ENCODE measurements at regions not wholly inside any gene's neighbourhood (a gene's known extent, or its start where the extent isn't known, plus 50 kb on each side); places are given as distances from the start of the nearest gene placed in this dataset.

DNA sequence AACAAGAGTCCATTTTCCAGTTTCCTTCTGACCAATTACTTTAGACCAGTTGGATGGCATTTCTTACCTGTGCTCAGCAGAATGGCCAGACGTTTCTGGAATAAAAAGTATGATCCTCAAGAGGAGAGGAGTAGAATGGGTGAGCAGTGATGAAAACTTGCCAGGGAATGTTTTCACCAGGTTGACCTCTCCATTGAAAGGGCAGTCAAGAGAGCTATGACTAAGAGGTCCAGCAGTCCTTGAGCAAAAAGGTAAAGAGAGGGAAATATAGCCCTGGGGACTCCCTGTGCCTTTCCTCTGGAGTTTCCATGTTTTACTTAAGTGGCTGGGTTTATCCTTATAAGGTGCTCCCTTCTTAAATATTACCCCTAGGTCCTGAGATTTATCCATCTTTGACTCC lies 210.9 kb downstream of the TBX18 start:
- WGBS (ENCODE audit: insufficient coverage): 57% methylated on average over 1 of the region's 1 CpG
- H3K27me3 Mint-ChIP-seq (ENCODE audit: low read depth in 3 of 3): peaks cover 0 to 1% (median 0%) of the 10 kb centered on the region in 3 donors
- peaks cover 0 to 16% (median 10%) of the 10 kb centered on the region in 7 donors for H3K9me3 Mint-ChIP-seq

GRCh38 chr6:84551797-84552196 lies 212.6 kb downstream of the TBX18 start:
- no peaks in the 10 kb centered on the region for H3K79me2 ChIP-seq (ENCODE audit: insufficient read depth, low read length)
- H3K27me3 Mint-ChIP-seq (ENCODE audit: low read depth in 3 of 3): peaks cover 0 to 3% (median 0%) of the 10 kb centered on the region in 3 donors
- no peaks in the 10 kb centered on the region for H3K4me1 ChIP-seq (ENCODE audit: control insufficient read depth in 1 of 2, insufficient read depth in 2 of 2, low read length in 2 of 2)
- H3K9me3 Mint-ChIP-seq: peaks cover 0 to 16% (median 10%) of the 10 kb centered on the region in 7 donors
- H2AFZ ChIP-seq (ENCODE audit: insufficient read depth, low read depth, low read length, poor library complexity, severe bottlenecking): no peak overlapping the region
- WGBS (ENCODE audit: insufficient coverage): no CpG with 5 or more reads among the region's 6 CpGs
- no peaks in the 10 kb centered on the region for H4K20me1 ChIP-seq (ENCODE audit: insufficient read depth, low read length)
- no peaks in the 10 kb centered on the region for H3K27me3 ChIP-seq (ENCODE audit: control insufficient read depth in 2 of 2, insufficient read depth in 2 of 2, low read length in 2 of 2)
- no peak overlapping the region for H3K9ac ChIP-seq (ENCODE audit: insufficient read depth, low read length, poor library complexity, severe bottlenecking)
- H3K4me3 Mint-ChIP-seq: no peak overlapping the region
- H3K36me3 ChIP-seq (replicated peaks in 1 of 2; ENCODE audit: control insufficient read depth in 1 of 2, insufficient read depth in 2 of 2, low read length in 2 of 2): no peaks in the 10 kb centered on the region
- intact Hi-C loops (cut with micrococcal nuclease): no loop called here
- H3K4me1 Mint-ChIP-seq: no peaks in the 10 kb centered on the region
- no peak for DNase-seq
- H3K27ac Mint-ChIP-seq: peak overlapping the region in 1 of 7 donors; percentile 51
- no peak overlapping the region for H3K27ac ChIP-seq (ENCODE audit: low read depth in 1 of 2, low read length in 2 of 2)
- no peaks in the 10 kb centered on the region for H3K36me3 Mint-ChIP-seq
- TF ChIP-seq, protein P1, sequence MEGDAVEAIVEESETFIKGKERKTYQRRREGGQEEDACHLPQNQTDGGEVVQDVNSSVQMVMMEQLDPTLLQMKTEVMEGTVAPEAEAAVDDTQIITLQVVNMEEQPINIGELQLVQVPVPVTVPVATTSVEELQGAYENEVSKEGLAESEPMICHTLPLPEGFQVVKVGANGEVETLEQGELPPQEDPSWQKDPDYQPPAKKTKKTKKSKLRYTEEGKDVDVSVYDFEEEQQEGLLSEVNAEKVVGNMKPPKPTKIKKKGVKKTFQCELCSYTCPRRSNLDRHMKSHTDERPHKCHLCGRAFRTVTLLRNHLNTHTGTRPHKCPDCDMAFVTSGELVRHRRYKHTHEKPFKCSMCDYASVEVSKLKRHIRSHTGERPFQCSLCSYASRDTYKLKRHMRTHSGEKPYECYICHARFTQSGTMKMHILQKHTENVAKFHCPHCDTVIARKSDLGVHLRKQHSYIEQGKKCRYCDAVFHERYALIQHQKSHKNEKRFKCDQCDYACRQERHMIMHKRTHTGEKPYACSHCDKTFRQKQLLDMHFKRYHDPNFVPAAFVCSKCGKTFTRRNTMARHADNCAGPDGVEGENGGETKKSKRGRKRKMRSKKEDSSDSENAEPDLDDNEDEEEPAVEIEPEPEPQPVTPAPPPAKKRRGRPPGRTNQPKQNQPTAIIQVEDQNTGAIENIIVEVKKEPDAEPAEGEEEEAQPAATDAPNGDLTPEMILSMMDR (IDR thresholded peaks at IDR 0.05): no peak
- no peak overlapping the region for H3K4me2 ChIP-seq (replicated peaks; ENCODE audit: extremely low read depth, low read length, poor library complexity, severe bottlenecking)
- peaks cover 6 to 8% of the 10 kb centered on the region in 2 donors for H3K9me3 ChIP-seq (replicated peaks in 1 of 2; ENCODE audit: control insufficient read depth in 1 of 2, insufficient read depth in 1 of 2, low read length in 2 of 2)
- H3K4me3 ChIP-seq (replicated peaks in 1 of 3; ENCODE audit: low read depth in 2 of 3, low read length in 3 of 3): no peak overlapping the region

More for the DNA sequence above, 210.9 kb downstream of the TBX18 start:
- Mint-ChIP-seq H3K27ac (peak overlapping the region in 1 of 7 donors; percentile 14), H3K4me3 (no peak overlapping the region), H3K36me3 (no peaks in the 10 kb centered on the region), H3K4me1 (no peaks in the 10 kb centered on the region)
- Histone ChIP-seq H3K9me3 (replicated peaks in 1 of 2; ENCODE audit: control insufficient read depth in 1 of 2, insufficient read depth in 1 of 2, low read length in 2 of 2) (peaks cover 6 to 8% of the 10 kb centered on the region in 2 donors), H3K4me3 (replicated peaks in 1 of 3; ENCODE audit: low read depth in 2 of 3, low read length in 3 of 3) (no peak overlapping the region), H3K27me3 (ENCODE audit: control insufficient read depth in 2 of 2, insufficient read depth in 2 of 2, low read length in 2 of 2) (no peaks in the 10 kb centered on the region), H3K9ac (ENCODE audit: insufficient read depth, low read length, poor library complexity, severe bottlenecking) (no peak overlapping the region), H3K4me2 (replicated peaks; ENCODE audit: extremely low read depth, low read length, poor library complexity, severe bottlenecking) (no peak overlapping the region), H2AFZ (ENCODE audit: insufficient read depth, low read depth, low read length, poor library complexity, severe bottlenecking) (no peak overlapping the region), H4K20me1 (ENCODE audit: insufficient read depth, low read length) (no peaks in the 10 kb centered on the region), H3K4me1 (ENCODE audit: control insufficient read depth in 1 of 2, insufficient read depth in 2 of 2, low read length in 2 of 2) (no peaks in the 10 kb centered on the region), H3K36me3 (replicated peaks in 1 of 2; ENCODE audit: control insufficient read depth in 1 of 2, insufficient read depth in 2 of 2, low read length in 2 of 2) (no peaks in the 10 kb centered on the region), H3K79me2 (ENCODE audit: insufficient read depth, low read length) (no peaks in the 10 kb centered on the region), H3K27ac (ENCODE audit: low read depth in 1 of 2, low read length in 2 of 2) (no peak overlapping the region)
- intact Hi-C loops (cut with micrococcal nuclease): no loop called here
- TF ChIP-seq, protein P1 (IDR thresholded peaks at IDR 0.05): no peak
- DNase-seq: no peak
